HCT116 (cell line): ENCODE measurements at regions not wholly inside any gene's neighbourhood (a gene's known extent, or its start where the extent isn't known, plus 50 kb on each side); places are given as distances from the start of the nearest gene placed in this dataset.

Source experiments
- ATAC-seq: fragments of 200-7000 bp; cut with Tn5 transposase; 2 replicates; pipeline ENCODE4 v1.9.1; 2020; ENCODE audit warnings: mild to moderate bottlenecking, moderate library complexity
- BruUV-seq: library from RNA; stranded (reverse); fragments of 400-500 nt; replicated peaks from 2 replicates; lab custom pipeline; 2021; lab: Mats Ljungman, UMichigan
- CTCF ChIA-PET: fragments of 300-600 bp; sonication (Branson Sonifier 250); formaldehyde crosslinking; loops from one replicate; lab custom pipeline; 2021; ENCODE audit warnings: antibody characterized with exemption; lab: Charles Lee
- POLR2A ChIA-PET: fragments of 300-600, 350-600 bp; sonication (Branson Sonifier 250); formaldehyde crosslinking; loops from one replicate; lab custom pipeline; 2021; ENCODE audit warnings: antibody characterized with exemption; lab: Charles Lee
- RAD21 ChIA-PET, 2 experiments: fragments of 300-600 bp; sonication (Branson Sonifier 250); formaldehyde crosslinking; loops; one replicate each; lab custom pipeline; 2023; ENCODE audit warnings: low total read pairs in 2 of 2; ENCODE audit not compliant: uncharacterized antibody in 2 of 2, unreplicated experiment in 2 of 2, low non-redundant PET in 1 of 2; lab: Charles Lee
- DNase-seq: peaks from one replicate; pipeline ENCODE4 v3.0.0-alpha.2; 2010; ENCODE audit warnings: low read depth, low spot score
- H2AFZ ChIP-seq: fragments of 200-600 bp; shearing (Covaris generic), sonication (generic); 2 replicates; pipeline ENCODE4 v1.6.1; 2017; ENCODE audit warnings: low read depth, mixed run types, mixed read lengths, antibody characterized with exemption, low read length; ENCODE audit not compliant: poor library complexity, severe bottlenecking
- H3K27ac ChIP-seq: 2 replicates; pipeline ENCODE4 v1.5.1; 2012; ENCODE audit warnings: low read depth, low read length
- H3K27me3 ChIP-seq: fragments of 200-600 bp; sonication (generic); 2 replicates; pipeline ENCODE4 v1.6.1; 2016; ENCODE audit warnings: mixed run types, low read length, mixed read lengths; ENCODE audit not compliant: insufficient read depth
- H3K36me3 ChIP-seq, 2 experiments: fragments of 200-500 bp in 1 of 2; fragments of 200-600 bp in 1 of 2; sonication (Bioruptor generic) in 1 of 2; sonication (generic) in 1 of 2; 2 replicates each; pipeline versions ENCODE4 v1.5.1 to v1.6.1; 2014 to 2016; ENCODE audit warnings: low read length in 2 of 2, inconsistent platforms in 1 of 2, mixed read lengths in 1 of 2, mixed run types in 1 of 2; ENCODE audit not compliant: insufficient read depth in 2 of 2, control insufficient read depth in 1 of 2
- H3K4me1 ChIP-seq, 2 experiments: fragments of 200-600 bp in 1 of 2; sonication (generic) in 1 of 2; 2 replicates each; pipeline versions ENCODE4 v1.5.1 to v1.6.1; 2012 to 2017; ENCODE audit warnings: low read length in 2 of 2, inconsistent platforms in 1 of 2, mild to moderate bottlenecking in 1 of 2, mixed read lengths in 1 of 2, mixed run types in 1 of 2, moderate library complexity in 1 of 2; ENCODE audit not compliant: insufficient read depth in 2 of 2, control insufficient read depth in 1 of 2
- H3K4me2 ChIP-seq: fragments of 200-600 bp; sonication (generic); 2 replicates; pipeline ENCODE4 v1.6.1; 2017; ENCODE audit warnings: mixed run types, low read length, mixed read lengths
- H3K4me3 ChIP-seq, 2 experiments: fragments of 200-600 bp in 1 of 2; sonication (generic) in 1 of 2; replicated peaks in 1 of 2; 2 replicates each; pipeline ENCODE4 v1.5.1; 2011 to 2016; ENCODE audit warnings: low read length in 2 of 2, control low read depth in 1 of 2, low read depth in 1 of 2, mild to moderate bottlenecking in 1 of 2, mixed read lengths in 1 of 2, mixed run types in 1 of 2
- H3K79me2 ChIP-seq: fragments of 200-600 bp; sonication (generic); 2 replicates; pipeline ENCODE4 v1.6.1; 2017; ENCODE audit warnings: mild to moderate bottlenecking, mixed run types, low read length, moderate library complexity, mixed read lengths; ENCODE audit not compliant: insufficient read depth
- H3K9ac ChIP-seq: fragments of 200-600 bp; sonication (generic); 2 replicates; pipeline ENCODE4 v1.6.1; 2016; ENCODE audit warnings: low read length, mixed read lengths
- H3K9me2 ChIP-seq: fragments of 200-600 bp; sonication (generic), shearing (Covaris generic); 2 replicates; pipeline ENCODE4 v1.6.1; 2017; ENCODE audit warnings: mixed run types, mild to moderate bottlenecking, moderate library complexity; ENCODE audit not compliant: insufficient read depth
- H3K9me3 ChIP-seq, 2 experiments: fragments of 200-500 bp in 1 of 2; fragments of 200-600 bp in 1 of 2; sonication (Bioruptor generic) in 1 of 2; sonication (generic) in 1 of 2; 2 replicates each; pipeline ENCODE4 v1.6.1; 2014 to 2017; ENCODE audit warnings: low read length in 2 of 2, mixed read lengths in 2 of 2, inconsistent platforms in 1 of 2, low read depth in 1 of 2, mild to moderate bottlenecking in 1 of 2, mixed run types in 1 of 2, moderate library complexity in 1 of 2; ENCODE audit not compliant: control insufficient read depth in 1 of 2, insufficient read depth in 1 of 2
- H4K20me1 ChIP-seq: fragments of 200-600 bp; sonication (generic), shearing (Covaris generic); 2 replicates; pipeline ENCODE4 v1.6.1; 2017; ENCODE audit warnings: mixed run types, mild to moderate bottlenecking, moderate library complexity; ENCODE audit not compliant: insufficient read depth
- ATF3 ChIP-seq: IDR thresholded peaks from 2 replicates; pipeline ENCODE4 v1.6.1; 2012
- CBX3 ChIP-seq: IDR thresholded peaks from 2 replicates; pipeline ENCODE4 v1.6.1; 2012; ENCODE audit warnings: low read depth
- EGR1 ChIP-seq: IDR thresholded peaks from 2 replicates; pipeline ENCODE4 v1.6.1; 2012; ENCODE audit warnings: low read depth
- EZH2 ChIP-seq: fragments of 200-600 bp; sonication (generic); IDR thresholded peaks from 2 replicates; pipeline ENCODE4 v1.6.1; 2017; ENCODE audit warnings: antibody characterized with exemption, mixed run types
- POLR2A ChIP-seq: IDR thresholded peaks from 2 replicates; pipeline ENCODE4 v1.7.0; 2011; ENCODE audit warnings: borderline replicate concordance; ENCODE audit not compliant: insufficient read depth, insufficient read length; ENCODE audit errors: extremely low read depth
- ZFX ChIP-seq: fragments of 450-650 bp; IDR thresholded peaks from 2 replicates; pipeline ENCODE4 v1.6.1; 2017
- ZNF274 ChIP-seq: fragments of 200-500 bp; sonication (Bioruptor generic); IDR thresholded peaks from 2 replicates; pipeline ENCODE4 v1.6.1; 2014; ENCODE audit warnings: mild to moderate bottlenecking, low read depth, low read length, inconsistent platforms
- intact Hi-C: fragments of 100-400 bp; cut with micrococcal nuclease; formaldehyde crosslinking; loops from 2 replicates; pipeline ENCODE4 v1.10.0; 2022

GRCh38 chr16:64542152-64542551, 579.7 kb downstream of the CDH11 start:
- Histone ChIP-seq H3K27ac (no peak overlapping the region), H3K27me3 (no peaks in the 10 kb centered on the region), H3K9ac (no peak overlapping the region), H4K20me1 (no peaks in the 10 kb centered on the region), H3K36me3 (no peaks in the 10 kb centered on the region), H2AFZ (no peak overlapping the region), H3K4me2 (no peak overlapping the region), H3K4me3 (no peak overlapping the region), H3K4me1 (no peaks in the 10 kb centered on the region), H3K9me3 (peaks cover 9 to 23% of the 10 kb centered on the region in 2 experiments; a peak in 2 of 4 replicates), H3K9me2 (no peaks in the 10 kb centered on the region), H3K79me2 (no peaks in the 10 kb centered on the region)
- BruUV-seq = no TSS peak
- no peak for ATAC-seq
- ChIA-PET POLR2A (no interaction called here), RAD21 (no interaction called here), CTCF (no interaction called here)
- no peak for DNase-seq
- intact Hi-C loops = no loop called here
- TF ChIP-seq ZFX (no peak), CBX3 (no peak), EGR1 (no peak), POLR2A (no peak), EZH2 (no peak), ZNF274 (no peak)

GRCh38 chr16:64541621-64542020, 580.2 kb downstream of the CDH11 start:
- Histone ChIP-seq H3K4me1 (no peaks in the 10 kb centered on the region), H3K9ac (no peak overlapping the region), H3K27ac (no peak overlapping the region), H4K20me1 (no peaks in the 10 kb centered on the region), H2AFZ (no peak overlapping the region), H3K79me2 (no peaks in the 10 kb centered on the region), H3K36me3 (no peaks in the 10 kb centered on the region), H3K9me2 (no peaks in the 10 kb centered on the region), H3K9me3 (peaks cover 9 to 20% of the 10 kb centered on the region in 2 experiments; a peak in 2 of 4 replicates), H3K27me3 (no peaks in the 10 kb centered on the region), H3K4me2 (no peak overlapping the region), H3K4me3 (no peak overlapping the region)
- ChIA-PET RAD21 (no interaction called here), CTCF (no interaction called here), POLR2A (no interaction called here)
- no peak for DNase-seq
- no TSS peak for BruUV-seq
- ATAC-seq = no peak
- intact Hi-C loops = no loop called here
- TF ChIP-seq ATF3 = no peak
